ENCODE measurements at regions not wholly inside any gene's neighbourhood (a gene's known extent, or its start where the extent isn't known, plus 50 kb on each side); places are given as distances from the start of the nearest gene placed in this dataset.

- DNase-seq (ENCODE audit: low read depth in 2 of 2) = no peak
Measured at GRCh38 chr9:103757062-103757461, 337.0 kb upstream of the SMC2 start.

GRCh38 chr9:103761466-103761865 is 332.6 kb upstream of the SMC2 start:
- DNase-seq (ENCODE audit: low read depth in 2 of 2) = no peak

GRCh38 chr9:103789686-103790085 is 304.4 kb upstream of the SMC2 start:
- DNase-seq (ENCODE audit: low read depth in 2 of 2) = peak in 1 of 2 donors; percentile 7

DNA sequence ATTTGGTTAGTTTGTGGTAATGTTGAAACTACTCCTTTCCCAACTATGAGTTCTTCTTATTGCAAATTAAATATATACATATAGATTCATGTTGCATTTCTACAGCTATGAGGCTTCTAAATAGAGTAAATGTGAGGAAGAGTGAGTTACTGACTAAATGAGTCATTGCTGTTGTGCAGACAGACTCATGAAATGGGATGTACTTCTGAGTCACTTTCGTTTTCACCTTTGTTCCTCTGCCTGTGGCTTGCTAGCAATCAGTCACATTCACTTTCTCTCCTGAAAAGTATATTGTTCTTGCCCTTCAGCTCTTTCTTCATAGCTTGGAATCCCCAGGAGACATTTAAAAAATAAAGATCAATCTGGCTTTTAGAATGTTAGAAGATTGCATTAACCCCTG is 295.5 kb upstream of the SMC2 start:
- DNase-seq (ENCODE audit: low read depth in 2 of 2) = peak; percentile 1 to 39

GRCh38 chr9:103799959-103800358 is 294.1 kb upstream of the SMC2 start:
- DNase-seq (ENCODE audit: low read depth in 2 of 2) = no peak

- DNase-seq (ENCODE audit: low read depth in 2 of 2) = no peak
Measured at GRCh38 chr9:103802068-103802467, 292.0 kb upstream of the SMC2 start.

DNA sequence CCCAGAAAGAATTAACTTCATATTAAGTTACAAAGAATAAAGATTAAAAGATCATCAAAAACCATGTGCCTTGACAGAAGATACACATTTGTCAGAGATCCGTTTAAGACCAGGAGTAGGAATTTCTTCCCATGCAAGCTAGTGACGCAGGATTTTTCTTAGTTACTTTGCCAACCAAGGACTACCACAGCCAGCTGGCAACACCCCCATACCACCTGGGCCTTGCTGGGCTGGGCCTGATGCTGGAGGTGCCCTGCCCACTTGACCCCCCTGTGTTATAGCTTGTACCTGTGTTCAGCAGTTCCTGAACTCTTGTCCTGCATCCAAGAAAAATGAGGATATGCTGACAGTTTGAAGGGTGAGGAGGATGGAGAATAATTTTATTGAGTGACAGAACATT is 290.9 kb upstream of the SMC2 start:
- DNase-seq (ENCODE audit: low read depth in 2 of 2) = no peak

- no peak for DNase-seq (ENCODE audit: low read depth in 2 of 2)
Measured at GRCh38 chr9:103804077-103804735, 289.9 kb upstream of the SMC2 start.

- DNase-seq (ENCODE audit: low read depth in 2 of 2) = no peak
Measured at GRCh38 chr9:103809745-103810144, 284.4 kb upstream of the SMC2 start.

- DNase-seq (ENCODE audit: low read depth in 2 of 2) = no peak
Measured at GRCh38 chr9:103811462-103811861, 282.6 kb upstream of the SMC2 start.

DNA sequence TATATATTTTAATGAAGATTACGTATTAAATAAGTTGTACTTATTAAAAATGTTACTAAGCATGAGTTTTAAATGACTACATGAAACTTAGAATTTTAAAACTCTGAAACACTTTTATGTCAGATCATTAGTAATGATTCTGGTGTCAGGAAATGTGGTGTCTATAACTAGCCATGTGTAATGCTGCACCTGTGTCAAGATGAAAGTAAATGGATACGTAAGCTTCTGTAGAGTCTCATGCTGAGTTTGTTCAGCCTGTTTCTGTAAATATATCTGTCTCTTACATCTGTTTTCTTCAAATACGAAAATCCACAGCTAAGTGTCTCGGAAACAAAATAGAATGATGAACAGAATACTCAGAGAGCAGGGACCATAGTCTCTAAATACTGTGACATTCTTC is 278.0 kb upstream of the SMC2 start:
- no peak for DNase-seq (ENCODE audit: low read depth in 2 of 2)

GRCh38 chr9:103819936-103820335 is 274.2 kb upstream of the SMC2 start:
- DNase-seq (ENCODE audit: low read depth in 2 of 2) = no peak

GRCh38 chr9:103821115-103821514 is 273.0 kb upstream of the SMC2 start:
- DNase-seq (ENCODE audit: low read depth in 2 of 2) = no peak

GRCh38 chr9:103837940-103838339 is 256.2 kb upstream of the SMC2 start:
- DNase-seq (ENCODE audit: low read depth in 2 of 2) = no peak

- no peak for DNase-seq (ENCODE audit: low read depth in 2 of 2)
Measured at GRCh38 chr9:103839197-103839596, 254.9 kb upstream of the SMC2 start.

DNA sequence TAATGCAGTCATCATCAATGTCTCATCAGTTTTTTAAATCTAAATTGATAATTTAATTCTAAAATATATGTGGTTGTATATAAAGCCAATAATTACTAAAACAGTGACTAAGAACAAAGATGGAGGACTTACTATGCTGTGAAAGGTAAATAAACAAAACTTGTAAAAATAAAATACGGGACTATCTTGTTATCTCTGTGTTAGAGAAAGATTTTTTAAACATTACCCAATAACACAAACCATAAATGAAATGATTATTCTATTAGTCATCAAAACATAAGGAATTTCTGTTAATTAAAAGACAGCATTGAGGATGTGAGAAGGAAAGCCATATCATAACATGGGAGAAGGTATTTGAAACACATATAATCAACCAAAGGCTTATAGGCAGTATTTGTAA is 226.2 kb upstream of the SMC2 start:
- no peak for DNase-seq (ENCODE audit: low read depth in 2 of 2)

DNA sequence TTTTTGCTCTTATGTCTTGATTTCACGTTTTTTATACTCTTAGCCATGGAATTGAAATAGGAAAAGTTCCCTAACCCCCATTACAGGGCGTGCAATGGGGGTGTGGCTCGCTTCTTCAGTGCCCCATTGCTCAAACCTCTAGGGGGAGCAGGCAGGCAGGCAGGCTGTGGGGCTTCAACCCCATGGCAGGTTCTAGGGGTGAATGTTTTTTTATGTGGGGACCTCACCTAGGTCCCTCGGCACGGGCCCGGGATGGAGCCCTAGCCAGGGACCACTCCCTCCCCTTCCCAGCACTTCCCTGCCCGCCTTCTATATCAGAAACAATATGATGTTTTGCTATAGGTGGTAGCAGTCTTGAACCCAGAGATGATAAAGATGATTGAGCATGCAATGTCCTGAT is 221.3 kb upstream of the SMC2 start:
- DNase-seq (ENCODE audit: low read depth in 2 of 2) = no peak

DNA sequence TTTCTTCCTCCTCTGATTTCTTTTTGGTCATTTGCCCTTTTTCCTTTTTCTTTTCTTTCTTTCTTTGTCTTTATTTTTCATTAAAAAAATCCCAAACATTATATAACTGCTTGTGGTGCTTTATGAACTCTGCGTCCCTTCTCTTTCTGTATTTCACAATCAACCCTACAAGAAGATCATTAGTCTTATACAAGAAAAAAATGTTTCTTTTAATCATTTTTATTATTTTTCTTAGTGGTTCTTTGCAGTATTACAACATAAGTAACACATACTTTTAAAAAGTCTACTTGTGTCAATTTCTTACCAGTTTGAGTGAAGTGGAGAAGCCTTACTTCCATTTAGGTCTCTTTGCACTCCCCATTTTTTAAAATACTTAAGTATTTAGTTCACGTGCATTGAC is 212.7 kb upstream of the SMC2 start:
- no peak for DNase-seq (ENCODE audit: low read depth in 2 of 2)

- DNase-seq (ENCODE audit: low read depth in 2 of 2) = no peak
Measured at GRCh38 chr9:103889989-103890388, 204.1 kb upstream of the SMC2 start.

GRCh38 chr9:103894184-103894583 is 199.9 kb upstream of the SMC2 start:
- DNase-seq (ENCODE audit: low read depth in 2 of 2) = no peak

- no peak for DNase-seq (ENCODE audit: low read depth in 2 of 2)
Measured at GRCh38 chr9:103898550-103898949, 195.6 kb upstream of the SMC2 start.

- DNase-seq (ENCODE audit: low read depth in 2 of 2) = peak in 1 of 2 donors; percentile 5
Measured at GRCh38 chr9:103899866-103900265, 194.2 kb upstream of the SMC2 start.

DNA sequence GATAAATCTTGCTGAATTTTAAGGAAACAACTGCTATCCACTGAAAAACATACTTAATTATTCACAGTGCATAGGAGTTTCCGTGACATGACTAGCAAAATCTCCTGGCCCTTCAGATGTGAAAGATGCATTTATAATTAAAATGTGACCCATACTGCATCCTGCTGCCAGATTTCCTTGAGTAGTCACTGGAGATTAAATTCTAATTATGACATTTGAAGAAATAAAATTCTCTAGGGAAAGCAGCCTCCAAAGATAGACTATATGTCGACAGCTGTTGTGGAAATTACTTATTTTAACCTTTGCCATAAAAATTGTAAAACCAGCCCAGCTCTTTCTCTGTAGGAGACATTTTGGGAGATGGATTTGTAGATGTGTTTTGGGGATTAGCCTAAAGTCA is 193.6 kb upstream of the SMC2 start:
- no peak for DNase-seq (ENCODE audit: low read depth in 2 of 2)

- no peak for DNase-seq (ENCODE audit: low read depth in 2 of 2)
Measured at GRCh38 chr9:103902263-103902662, 191.8 kb upstream of the SMC2 start.

Data from dermis microvascular lymphatic vessel endothelial cell (primary cell).